Gastroesophageal sphincter (tissue), 4 donors: ENCODE measurements at regions not wholly inside any gene's neighbourhood (a gene's known extent, or its start where the extent isn't known, plus 50 kb on each side); places are given as distances from the start of the nearest gene placed in this dataset.
A peak's percentile ranks its signal among the peaks of the same experiment; 100 is the strongest.

Experiments
- ATAC-seq: fragments of 150-250 bp; one replicate; pipeline ENCODE4 v1.9.1; 2016; ENCODE audit warnings: mild to moderate bottlenecking, moderate library complexity
- H3K27ac ChIP-seq, 4 donors: fragments of 200-600 bp; sonication (generic) in 3 of 4; 1 replicate in 3 of 4; 2 replicates in 1 of 4; pipeline ENCODE4 v1.5.1; 2016 to 2019
- H3K27me3 ChIP-seq: fragments of 200-600 bp; sonication (generic); one replicate; pipeline ENCODE4 v1.5.1; 2019
- H3K36me3 ChIP-seq, 2 donors: fragments of 200-600 bp; sonication (generic); one replicate each; pipeline ENCODE4 v1.5.1; 2019; ENCODE audit warnings: control low read depth in 1 of 2
- H3K4me1 ChIP-seq, 3 donors: fragments of 200-600 bp; sonication (generic); 1 replicate in 2 of 3; 2 replicates in 1 of 3; pipeline ENCODE4 v1.5.1; 2016 to 2019; ENCODE audit warnings: control low read depth in 2 of 3
- H3K4me3 ChIP-seq, 2 donors: fragments of 200-600 bp; sonication (generic); one replicate each; pipeline ENCODE4 v1.5.1; 2019; ENCODE audit warnings: mild to moderate bottlenecking in 1 of 2, moderate library complexity in 1 of 2
- H3K9me3 ChIP-seq, 3 donors: fragments of 200-600 bp; sonication (generic); one replicate each; pipeline ENCODE4 v1.5.1; 2017 to 2019; ENCODE audit warnings: control low read depth in 2 of 3
- CTCF ChIP-seq, 4 experiments: fragments of 200-600 bp in 2 of 4; fragments of 450-650 bp in 2 of 4; sonication (generic) in 1 of 4; IDR thresholded peaks; one replicate each; pipeline ENCODE4 v1.5.1; 2017 to 2019; ENCODE audit warnings: antibody characterized with exemption in 4 of 4, mild to moderate bottlenecking in 2 of 4, moderate library complexity in 2 of 4
- EP300 ChIP-seq: sonication (generic); formaldehyde crosslinking; IDR thresholded peaks from one replicate; pipeline ENCODE4 v1.6.1; 2017; ENCODE audit warnings: antibody characterized with exemption, mild to moderate bottlenecking
- POLR2A ChIP-seq, 2 donors: fragments of 450-650 bp; IDR thresholded peaks; one replicate each; pipeline ENCODE4 v1.6.1; 2017; ENCODE audit warnings: antibody characterized with exemption in 2 of 2, mild to moderate bottlenecking in 2 of 2, moderate library complexity in 1 of 2
- POLR2AphosphoS5 ChIP-seq: sonication (generic); formaldehyde crosslinking; IDR thresholded peaks from one replicate; pipeline ENCODE4 v1.6.1; 2017; ENCODE audit warnings: antibody characterized with exemption
- WGBS, 2 donors: methylation state at CpG; one replicate each; pipeline ENCODE4 v1.1.5; 2018; ENCODE audit warnings: low coverage in 1 of 2; 5-methylcytosine and 5-hydroxymethylcytosine counted together

- WGBS, 2 donors: 73 to 79% methylated on average over 2 of the region's 2 CpGs
- Histone ChIP-seq H3K36me3 (no peaks in the 10 kb centered on the region), H3K27ac (no peak overlapping the region), H3K27me3 (no peaks in the 10 kb centered on the region), H3K4me1 (no peaks in the 10 kb centered on the region), H3K9me3 (no peaks in the 10 kb centered on the region), H3K4me3 (no peak overlapping the region)
- TF ChIP-seq POLR2A (IDR thresholded peaks at IDR 0.05): no peak
- no peak for TF ChIP-seq EP300
- TF ChIP-seq CTCF (IDR thresholded peaks at IDR 0.05): no peak
- no peak for TF ChIP-seq POLR2AphosphoS5
- no peak for ATAC-seq
Measured at GRCh38 chr5:20370061-20370460, 382.1 kb upstream of the CDH18 start.

GRCh38 chr5:20369518-20369885 lies 381.5 kb upstream of the CDH18 start:
- H3K4me3 ChIP-seq: no peak overlapping the region
- no peak for ATAC-seq
- H3K9me3 ChIP-seq: no peaks in the 10 kb centered on the region
- 65% methylated on average over 3 of the region's 3 CpGs for WGBS, 2 donors
- no peaks in the 10 kb centered on the region for H3K4me1 ChIP-seq
- H3K36me3 ChIP-seq: no peaks in the 10 kb centered on the region
- TF ChIP-seq CTCF (IDR thresholded peaks at IDR 0.05): no peak
- TF ChIP-seq POLR2AphosphoS5: no peak
- no peak for TF ChIP-seq EP300
- TF ChIP-seq POLR2A (IDR thresholded peaks at IDR 0.05): no peak
- no peaks in the 10 kb centered on the region for H3K27me3 ChIP-seq
- H3K27ac ChIP-seq: no peak overlapping the region

GRCh38 chr5:20368571-20369517 lies 380.8 kb upstream of the CDH18 start:
- Histone ChIP-seq H3K4me3 (no peak overlapping the region), H3K9me3 (no peaks in the 10 kb centered on the region), H3K27me3 (no peaks in the 10 kb centered on the region), H3K27ac (no peak overlapping the region), H3K36me3 (no peaks in the 10 kb centered on the region), H3K4me1 (no peaks in the 10 kb centered on the region)
- TF ChIP-seq POLR2AphosphoS5 (no peak), EP300 (no peak), POLR2A (IDR thresholded peaks at IDR 0.05) (no peak), CTCF (IDR thresholded peaks at IDR 0.05) (no peak)
- no peak for ATAC-seq
- 46 to 55% methylated on average over 3 of the region's 3 CpGs for WGBS, 2 donors

GRCh38 chr5:20367178-20367577 lies 379.2 kb upstream of the CDH18 start:
- 86 to 87% methylated on average over 3 to 4 of the region's 5 CpGs for WGBS, 2 donors
- TF ChIP-seq POLR2AphosphoS5: no peak
- no peak for TF ChIP-seq CTCF (IDR thresholded peaks at IDR 0.05)
- no peak for TF ChIP-seq EP300
- no peak for TF ChIP-seq POLR2A (IDR thresholded peaks at IDR 0.05)
- no peak for ATAC-seq
- Histone ChIP-seq H3K27me3 (no peaks in the 10 kb centered on the region), H3K4me3 (no peak overlapping the region), H3K9me3 (no peaks in the 10 kb centered on the region), H3K4me1 (no peaks in the 10 kb centered on the region), H3K36me3 (no peaks in the 10 kb centered on the region), H3K27ac (no peak overlapping the region)

- H3K4me1 ChIP-seq: no peaks in the 10 kb centered on the region
- H3K27ac ChIP-seq: no peak overlapping the region
- no peaks in the 10 kb centered on the region for H3K27me3 ChIP-seq
- H3K36me3 ChIP-seq: no peaks in the 10 kb centered on the region
- no peaks in the 10 kb centered on the region for H3K9me3 ChIP-seq
- no peak for TF ChIP-seq CTCF (IDR thresholded peaks at IDR 0.05)
- TF ChIP-seq POLR2AphosphoS5: peak; percentile 77
- no peak for ATAC-seq
- no peak overlapping the region for H3K4me3 ChIP-seq
- 7 to 13% methylated on average over 2 of the region's 2 CpGs for WGBS, 2 donors
Measured at GRCh38 chr5:20360263-20360662, 372.3 kb upstream of the CDH18 start.
